Stomach (tissue), 8 donors: ENCODE measurements at regions not wholly inside any gene's neighbourhood (a gene's known extent, or its start where the extent isn't known, plus 50 kb on each side); places are given as distances from the start of the nearest gene placed in this dataset.

Experiments
- DNase-seq, 2 donors: peaks; one replicate each; pipeline versions ENCODE4 v3.0.0 to v3.0.0-alpha.2; 2013 to 2019
- H3K27ac ChIP-seq, 5 donors: fragments of 200-600 bp in 4 of 5; sonication (generic) in 4 of 5; one replicate each; pipeline ENCODE4 v1.5.1; 2013 to 2019; ENCODE audit warnings: mild to moderate bottlenecking in 1 of 5, moderate library complexity in 1 of 5
- H3K27me3 ChIP-seq, 3 donors: fragments of 200-600 bp; sonication (generic); one replicate each; pipeline ENCODE4 v1.5.1; 2017 to 2019; ENCODE audit warnings: mixed run types in 1 of 3
- H3K36me3 ChIP-seq, 4 donors: fragments of 200-600 bp; sonication (generic); 1 replicate in 3 of 4; 2 replicates in 1 of 4; pipeline ENCODE4 v1.5.1; 2016 to 2019
- H3K4me1 ChIP-seq, 4 donors: fragments of 200-600 bp; sonication (generic); one replicate each; pipeline ENCODE4 v1.5.1; 2016 to 2019
- H3K4me3 ChIP-seq, 4 donors: fragments of 200-600 bp; sonication (generic) in 3 of 4; one replicate each; pipeline ENCODE4 v1.5.1; 2016 to 2019; ENCODE audit warnings: mild to moderate bottlenecking in 1 of 4
- H3K9me3 ChIP-seq, 4 donors: fragments of 200-600 bp; sonication (generic); one replicate each; pipeline ENCODE4 v1.5.1; 2016 to 2019
- EP300 ChIP-seq: sonication (generic); formaldehyde crosslinking; IDR thresholded peaks from one replicate; pipeline ENCODE4 v1.6.1; 2017; ENCODE audit warnings: antibody characterized with exemption
- POLR2A ChIP-seq, 4 donors: fragments of 450-650 bp; IDR thresholded peaks; one replicate each; pipeline ENCODE4 v1.6.1; 2016; ENCODE audit warnings: antibody characterized with exemption in 4 of 4, control low read depth in 2 of 4, mild to moderate bottlenecking in 1 of 4, moderate library complexity in 1 of 4
- POLR2AphosphoS5 ChIP-seq, 3 donors: sonication (generic); formaldehyde crosslinking; IDR thresholded peaks; one replicate each; pipeline ENCODE4 v1.6.1; 2016; ENCODE audit warnings: antibody characterized with exemption in 3 of 3
- WGBS, 5 donors: extraction: QIAGEN DNeasy Blood & Tissue Kit in 3 of 5; methylation state at CpG; one replicate each; pipeline versions ENCODE4 v1.1.5 to v1.1.7; 2013 to 2018; 5-methylcytosine and 5-hydroxymethylcytosine counted together
- intact Hi-C: fragments of 100-400 bp; cut with DNase I; formaldehyde crosslinking; loops from one replicate; pipeline ENCODE4 v1.15.1; 2023; ENCODE audit warnings: low total_unique reads
- TF ChIP-seq, protein P1 (sequence below), 7 experiments: fragments of 450-650 bp in 4 of 7; fragments of 200-600 bp in 3 of 7; sonication (generic) in 3 of 7; IDR thresholded peaks; one replicate each; pipeline ENCODE4 v1.5.1; 2016 to 2019; ENCODE audit warnings: antibody characterized with exemption in 7 of 7, control low read depth in 2 of 7, mild to moderate bottlenecking in 1 of 7
- donor health status: healthy with polysubstance abuse.
- donor health status: Bipolar disorder and iron deficiency.
- donor health status: healthy.

DNA sequence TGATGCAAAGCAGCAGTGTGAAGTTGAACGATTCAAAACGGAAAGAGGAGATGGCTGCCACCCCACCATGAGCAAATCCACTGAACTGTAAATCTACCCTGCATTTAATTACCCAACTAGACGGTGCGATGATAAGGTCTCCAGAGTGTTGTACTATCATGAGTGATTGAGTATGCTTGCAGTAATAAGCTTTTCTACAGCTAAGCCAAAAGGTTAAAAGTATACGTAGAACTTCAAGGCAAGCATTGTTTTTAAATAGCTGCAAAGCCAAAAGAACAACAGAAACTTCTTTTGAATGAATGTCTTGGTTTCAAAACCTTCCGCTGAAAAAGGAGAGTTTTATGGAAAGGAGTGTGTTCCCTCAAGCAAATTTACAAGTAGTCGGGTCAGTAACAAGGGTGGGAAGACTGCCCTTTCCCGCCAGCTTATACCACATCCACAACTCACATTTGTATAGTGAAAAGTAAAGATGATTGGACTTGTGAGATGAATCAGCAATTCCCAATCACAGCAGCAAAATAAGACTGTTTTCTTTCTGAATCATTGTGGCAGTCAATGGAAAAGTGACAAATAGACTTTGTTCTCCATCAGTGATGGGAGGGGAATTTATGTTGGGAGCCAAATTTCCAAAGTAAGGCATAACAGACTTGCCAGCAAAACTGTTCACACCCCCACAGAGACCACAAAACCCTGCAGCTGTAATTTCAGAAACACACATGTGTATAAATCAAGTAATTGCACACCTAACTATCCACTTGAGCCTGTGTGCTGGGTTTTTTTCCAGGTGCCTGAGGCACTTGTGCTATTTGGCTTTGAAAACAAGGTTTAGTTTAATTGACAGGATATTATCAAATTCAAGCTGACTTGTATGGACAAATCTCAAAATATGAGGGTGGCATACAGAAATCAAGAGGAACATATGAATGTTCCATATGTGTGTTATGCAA lies 407.7 kb upstream of the GRAMD2B start:
- DNase-seq: peak in 1 of 2 donors; percentile 17
- Histone ChIP-seq H3K36me3 (no peaks in the 10 kb centered on the region), H3K4me1 (peaks cover 0 to 14% (median 7%) of the 10 kb centered on the region in 4 donors), H3K27me3 (no peaks in the 10 kb centered on the region), H3K27ac (no peak overlapping the region), H3K4me3 (no peak overlapping the region), H3K9me3 (no peaks in the 10 kb centered on the region)
- intact Hi-C loops: no loop called here
- WGBS, 5 donors: 36 to 54% (median 47%) methylated on average over 8 of the region's 8 CpGs
- no peak for TF ChIP-seq EP300
- TF ChIP-seq POLR2AphosphoS5 (IDR thresholded peaks at IDR 0.05): no peak

DNA sequence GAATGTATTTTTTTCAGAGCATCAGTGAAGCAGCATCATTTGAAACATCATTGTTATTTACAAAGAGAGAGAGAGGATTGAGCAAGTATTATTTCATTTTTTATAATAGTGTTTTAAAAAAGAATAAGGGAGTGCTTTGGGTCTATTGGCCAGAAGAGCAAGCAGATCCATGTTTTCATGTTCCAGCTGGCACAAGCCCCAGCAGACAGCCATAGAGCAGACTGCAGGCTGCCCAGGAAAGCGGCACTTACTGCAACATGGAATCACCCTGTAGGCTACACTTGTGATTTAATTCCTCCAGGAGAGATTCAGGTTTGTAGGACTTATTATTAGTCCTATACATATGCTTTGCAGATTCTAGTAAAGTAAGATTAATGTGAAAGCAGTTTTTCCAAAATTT lies 407.0 kb upstream of the GRAMD2B start:
- H3K27me3 ChIP-seq: no peaks in the 10 kb centered on the region
- H3K4me1 ChIP-seq: peaks cover 0 to 14% (median 7%) of the 10 kb centered on the region in 4 donors
- 42 to 89% (median 66%) methylated on average over 1 of the region's 1 CpG for WGBS, 5 donors
- no peaks in the 10 kb centered on the region for H3K9me3 ChIP-seq
- TF ChIP-seq POLR2A (IDR thresholded peaks at IDR 0.05) (no peak), POLR2AphosphoS5 (IDR thresholded peaks at IDR 0.05) (no peak), EP300 (no peak)
- TF ChIP-seq, protein P1, sequence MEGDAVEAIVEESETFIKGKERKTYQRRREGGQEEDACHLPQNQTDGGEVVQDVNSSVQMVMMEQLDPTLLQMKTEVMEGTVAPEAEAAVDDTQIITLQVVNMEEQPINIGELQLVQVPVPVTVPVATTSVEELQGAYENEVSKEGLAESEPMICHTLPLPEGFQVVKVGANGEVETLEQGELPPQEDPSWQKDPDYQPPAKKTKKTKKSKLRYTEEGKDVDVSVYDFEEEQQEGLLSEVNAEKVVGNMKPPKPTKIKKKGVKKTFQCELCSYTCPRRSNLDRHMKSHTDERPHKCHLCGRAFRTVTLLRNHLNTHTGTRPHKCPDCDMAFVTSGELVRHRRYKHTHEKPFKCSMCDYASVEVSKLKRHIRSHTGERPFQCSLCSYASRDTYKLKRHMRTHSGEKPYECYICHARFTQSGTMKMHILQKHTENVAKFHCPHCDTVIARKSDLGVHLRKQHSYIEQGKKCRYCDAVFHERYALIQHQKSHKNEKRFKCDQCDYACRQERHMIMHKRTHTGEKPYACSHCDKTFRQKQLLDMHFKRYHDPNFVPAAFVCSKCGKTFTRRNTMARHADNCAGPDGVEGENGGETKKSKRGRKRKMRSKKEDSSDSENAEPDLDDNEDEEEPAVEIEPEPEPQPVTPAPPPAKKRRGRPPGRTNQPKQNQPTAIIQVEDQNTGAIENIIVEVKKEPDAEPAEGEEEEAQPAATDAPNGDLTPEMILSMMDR (IDR thresholded peaks at IDR 0.05): no peak
- no peaks in the 10 kb centered on the region for H3K36me3 ChIP-seq
- no peak overlapping the region for H3K27ac ChIP-seq
- intact Hi-C loops: no loop called here
- H3K4me3 ChIP-seq: no peak overlapping the region
- DNase-seq: peak in 1 of 2 donors; percentile 63

DNA sequence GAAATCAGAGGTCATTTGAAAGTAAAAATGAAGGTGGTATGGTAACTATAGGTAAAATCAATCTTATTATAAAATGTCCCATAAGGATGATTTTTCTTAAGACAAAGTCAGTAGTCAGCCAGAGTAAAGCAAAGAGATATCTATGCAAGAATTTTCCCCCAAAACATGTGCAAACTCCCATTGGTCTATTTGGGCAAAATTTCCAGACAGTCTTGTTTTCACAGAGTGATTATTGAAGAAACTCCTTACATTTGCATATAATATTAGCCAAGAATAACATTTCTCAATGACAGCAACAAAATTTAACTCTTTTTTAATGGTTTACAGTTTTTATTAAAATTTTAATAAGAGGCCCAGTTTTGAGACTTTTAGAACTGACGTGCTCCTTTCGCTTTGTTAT lies 406.1 kb upstream of the GRAMD2B start:
- TF ChIP-seq, protein P1 (IDR thresholded peaks at IDR 0.05): no peak
- TF ChIP-seq EP300: no peak
- no peak for TF ChIP-seq POLR2A (IDR thresholded peaks at IDR 0.05)
- TF ChIP-seq POLR2AphosphoS5 (IDR thresholded peaks at IDR 0.05): no peak
- DNase-seq: no peak
- H3K9me3 ChIP-seq: no peaks in the 10 kb centered on the region
- 93 to 99% (median 96%) methylated on average over 2 of the region's 2 CpGs for WGBS, 5 donors
- intact Hi-C loops: no loop called here
- H3K36me3 ChIP-seq: no peaks in the 10 kb centered on the region
- H3K27me3 ChIP-seq: no peaks in the 10 kb centered on the region
- H3K4me1 ChIP-seq: peaks cover 0 to 14% (median 7%) of the 10 kb centered on the region in 4 donors
- H3K4me3 ChIP-seq: no peak overlapping the region
- H3K27ac ChIP-seq: no peak overlapping the region

DNA sequence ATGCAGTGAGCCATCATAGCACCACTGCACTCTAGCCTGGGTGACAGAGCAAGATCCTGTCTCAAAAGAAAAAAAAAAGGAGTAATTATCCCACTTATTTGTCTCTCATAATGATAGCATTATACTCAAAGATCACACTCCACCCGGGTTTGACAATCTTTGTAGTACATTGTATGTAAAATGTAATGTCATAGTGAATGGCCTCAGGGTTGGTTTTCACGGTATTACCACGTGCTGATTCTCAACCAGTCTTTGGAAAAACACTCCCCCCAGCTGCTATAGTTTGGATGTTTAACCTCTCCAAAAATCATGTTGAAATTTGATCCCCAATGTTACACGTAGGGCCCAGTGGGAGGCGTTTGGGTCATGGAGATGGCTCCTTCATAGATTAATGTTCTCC lies 402.4 kb upstream of the GRAMD2B start:
- intact Hi-C loops: no loop called here
- no peaks in the 10 kb centered on the region for H3K27me3 ChIP-seq
- no peak overlapping the region for H3K27ac ChIP-seq
- H3K36me3 ChIP-seq: no peaks in the 10 kb centered on the region
- no peak overlapping the region for H3K4me3 ChIP-seq
- DNase-seq: no peak
- WGBS, 5 donors: 73 to 87% (median 87%) methylated on average over 5 of the region's 5 CpGs
- TF ChIP-seq, protein P1 (IDR thresholded peaks at IDR 0.05): no peak
- TF ChIP-seq EP300: no peak
- no peak for TF ChIP-seq POLR2AphosphoS5 (IDR thresholded peaks at IDR 0.05)
- TF ChIP-seq POLR2A (IDR thresholded peaks at IDR 0.05): no peak
- peaks cover 0 to 5% (median 2%) of the 10 kb centered on the region in 4 donors for H3K4me1 ChIP-seq
- no peaks in the 10 kb centered on the region for H3K9me3 ChIP-seq

DNA sequence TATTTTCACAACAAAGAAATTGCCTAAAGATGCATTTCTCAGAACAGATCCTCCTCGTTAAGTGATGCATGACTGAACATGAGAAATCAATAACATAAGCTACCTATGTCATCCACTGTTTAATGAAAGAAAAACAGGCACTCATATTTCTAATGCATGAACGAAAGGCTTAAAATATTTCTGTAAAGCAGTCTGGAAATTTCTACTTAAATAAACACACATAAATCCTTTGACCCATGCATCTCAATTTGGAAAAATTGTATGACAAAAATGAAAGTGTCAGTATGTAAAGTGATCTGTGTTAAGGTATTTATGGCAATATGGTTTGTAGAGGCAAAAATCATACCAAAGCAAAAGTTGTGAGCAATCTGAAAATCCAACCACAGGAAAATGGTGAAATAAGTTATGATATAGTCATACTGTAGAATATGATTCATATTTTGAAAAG lies 399.2 kb upstream of the GRAMD2B start:
- WGBS, 5 donors: 59 to 85% (median 73%) methylated on average over 2 of the region's 2 CpGs
- no peaks in the 10 kb centered on the region for H3K36me3 ChIP-seq
- intact Hi-C loops: no loop called here
- H3K27ac ChIP-seq: no peak overlapping the region
- H3K4me3 ChIP-seq: no peak overlapping the region
- H3K9me3 ChIP-seq: peaks cover 0 to 21% (median 4%) of the 10 kb centered on the region in 4 donors
- H3K4me1 ChIP-seq: no peaks in the 10 kb centered on the region
- DNase-seq: no peak
- TF ChIP-seq, protein P1 (IDR thresholded peaks at IDR 0.05): no peak
- TF ChIP-seq POLR2AphosphoS5 (IDR thresholded peaks at IDR 0.05) (no peak), EP300 (no peak), POLR2A (IDR thresholded peaks at IDR 0.05) (no peak)
- no peaks in the 10 kb centered on the region for H3K27me3 ChIP-seq
